Cardiac fibroblast (primary cell): ENCODE measurements at regions not wholly inside any gene's neighbourhood (a gene's known extent, or its start where the extent isn't known, plus 50 kb on each side); places are given as distances from the start of the nearest gene placed in this dataset.
A peak's percentile ranks its signal among the peaks of the same experiment; 100 is the strongest.

Experiments
- DNase-seq, 2 donors: peaks; one replicate each; pipeline versions ENCODE4 v3.0.0 to v3.0.0-alpha.2; 2010; ENCODE audit warnings: low read depth in 2 of 2
- H3K4me3 ChIP-seq, 2 donors: replicated peaks in 1 of 2; 1 replicate in 1 of 2; 2 replicates in 1 of 2; pipeline ENCODE4 v1.5.1; 2011; ENCODE audit warnings: low read depth in 2 of 2, low read length in 2 of 2, mild to moderate bottlenecking in 2 of 2, moderate library complexity in 1 of 2
- CTCF ChIP-seq: IDR thresholded peaks from one replicate; pipeline ENCODE4 v1.5.1; 2011; ENCODE audit warnings: low read depth, mild to moderate bottlenecking, low read length, inconsistent platforms

GRCh38 chr3:170753421-170754310 lies 116.3 kb downstream of the RPL22L1 start:
- DNase-seq, result peak in 1 of 2 donors; percentile 89
- no peak for TF ChIP-seq CTCF
- no peak overlapping the region for H3K4me3 ChIP-seq

GRCh38 chr3:170752571-170753155 lies 117.3 kb downstream of the RPL22L1 start:
- no peak for TF ChIP-seq CTCF
- H3K4me3 ChIP-seq, result no peak overlapping the region
- peak in 1 of 2 donors; percentile 49 for DNase-seq

- TF ChIP-seq CTCF, result no peak
- DNase-seq, result no peak
- H3K4me3 ChIP-seq, result no peak overlapping the region
These were observed 118.1 kb downstream of the RPL22L1 start for GRCh38 chr3:170751899-170752293.

GRCh38 chr3:170751083-170751898 lies 118.7 kb downstream of the RPL22L1 start:
- DNase-seq, result peak; percentile 95 to 98
- no peak overlapping the region for H3K4me3 ChIP-seq
- TF ChIP-seq CTCF, result no peak

GRCh38 chr3:170750478-170750830 lies 119.5 kb downstream of the RPL22L1 start:
- DNase-seq, result no peak
- TF ChIP-seq CTCF, result no peak
- H3K4me3 ChIP-seq, result no peak overlapping the region

GRCh38 chr3:170749765-170750477 lies 120.1 kb downstream of the RPL22L1 start:
- no peak for TF ChIP-seq CTCF
- peak in 1 of 2 donors; percentile 43 for DNase-seq
- H3K4me3 ChIP-seq, result no peak overlapping the region
